ENCODE measurements at regions not wholly inside any gene's neighbourhood (a gene's known extent, or its start where the extent isn't known, plus 50 kb on each side); places are given as distances from the start of the nearest gene placed in this dataset.
"Not testable (repeated sequence)": the region's sequence is repeated elsewhere in the genome, so short reads cannot be mapped to it uniquely, and the experiment has no call there.

DNA sequence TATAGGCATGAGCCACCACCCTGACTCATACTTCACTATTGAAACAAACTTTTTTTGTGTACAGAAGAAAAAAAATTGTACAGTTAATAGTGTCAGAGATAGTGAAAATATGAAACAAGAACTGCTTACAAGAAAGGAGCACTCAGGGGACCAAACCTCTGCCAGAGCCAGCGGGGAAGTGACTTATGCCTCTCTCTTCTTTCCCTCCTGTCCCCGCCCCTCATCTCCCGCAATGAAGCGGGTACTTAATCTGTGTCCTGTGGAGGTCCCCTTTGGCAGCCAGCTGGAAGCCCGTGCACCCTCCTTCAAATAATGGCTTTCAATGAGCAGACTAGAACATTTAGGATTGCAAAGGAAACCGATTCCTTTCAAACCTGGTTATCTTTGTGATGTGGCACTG is 51.5 kb downstream of the PPIAL4A start:
- not testable (repeated sequence) for H3K27me3 ChIP-seq, H3K27ac ChIP-seq, H3K4me1 ChIP-seq, H3K9me3 ChIP-seq, H3K36me3 ChIP-seq, ATAC-seq, H3K4me3 ChIP-seq
- WGBS, 2 donors (ENCODE audit: low coverage in 1 of 2): no CpG with 5 or more reads among the region's 6 CpGs

DNA sequence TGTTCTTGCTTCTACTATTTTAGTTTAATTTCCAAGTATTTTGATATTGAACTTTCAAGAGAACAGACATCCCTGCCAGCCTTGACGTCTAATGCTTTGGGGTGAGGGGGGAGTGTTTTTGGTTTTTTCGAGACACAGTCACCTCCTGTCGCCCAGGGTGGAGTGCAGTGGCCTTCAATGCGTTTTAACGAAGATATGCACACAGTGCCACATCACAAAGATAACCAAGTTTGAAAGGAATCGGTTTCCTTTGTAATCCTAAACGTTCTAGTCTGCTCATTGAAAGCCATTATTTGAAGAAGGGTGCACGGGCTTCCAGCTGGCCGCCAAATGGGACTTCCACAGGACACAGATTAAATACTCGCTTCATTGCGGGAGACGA is 52.3 kb downstream of the PPIAL4A start:
- Histone ChIP-seq H3K27ac (peak overlapping the region in 3 of 4 donors; percentile 72 to 76 (median 75)), H3K4me3 (peak overlapping the region; percentile 30 to 51)
- not testable (repeated sequence) for H3K9me3 ChIP-seq, H3K36me3 ChIP-seq, ATAC-seq, H3K4me1 ChIP-seq, H3K27me3 ChIP-seq
- 0% methylated on average over 1 of the region's 12 CpGs; no CpG with 5 or more reads in 1 of the 2 donors for WGBS, 2 donors (ENCODE audit: low coverage in 1 of 2)

DNA sequence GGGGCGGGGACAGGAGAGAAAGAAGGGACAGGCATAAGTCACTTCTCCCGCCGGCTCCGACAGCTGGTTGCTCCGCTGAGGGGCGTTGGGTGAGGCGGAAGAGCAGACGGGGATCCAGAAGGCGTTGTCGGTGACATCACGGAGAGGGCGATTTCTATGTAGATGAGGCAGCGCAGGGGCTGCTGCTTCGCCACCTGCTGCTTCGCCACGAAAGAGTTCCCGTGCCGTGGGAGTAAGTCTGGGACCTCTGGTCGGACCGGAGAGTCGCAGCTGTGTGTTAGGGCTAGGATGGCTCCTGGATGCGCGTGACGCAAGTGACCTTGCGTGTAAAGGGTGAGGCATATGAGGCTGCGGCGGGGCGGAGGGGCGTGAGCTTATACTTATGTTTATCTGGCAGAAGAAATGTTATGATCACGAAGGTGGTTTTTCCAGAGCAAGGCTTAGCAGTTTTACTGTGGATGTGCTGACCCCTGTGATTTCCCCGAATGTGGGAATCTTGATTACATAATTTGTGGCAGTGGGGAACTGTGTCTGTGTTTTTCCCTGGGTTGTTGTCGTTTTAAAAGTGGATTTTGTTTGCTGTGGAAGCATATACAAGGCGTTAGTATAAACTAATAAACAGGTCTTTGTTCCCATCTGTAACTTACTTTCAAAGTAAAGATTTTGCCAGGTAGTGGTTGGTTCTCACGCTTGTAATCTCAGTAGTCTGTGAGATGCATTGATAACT is 52.8 kb downstream of the PPIAL4A start:
- H3K36me3 ChIP-seq, H3K4me1 ChIP-seq, H3K27me3 ChIP-seq, H3K9me3 ChIP-seq: not testable (repeated sequence)
- peak overlapping the region; percentile 30 to 51 for H3K4me3 ChIP-seq
- ATAC-seq: peak; percentile 90
- peak; percentile 15 for TF ChIP-seq POLR2AphosphoS5 (IDR thresholded peaks at IDR 0.05)
- TF ChIP-seq, protein P1, sequence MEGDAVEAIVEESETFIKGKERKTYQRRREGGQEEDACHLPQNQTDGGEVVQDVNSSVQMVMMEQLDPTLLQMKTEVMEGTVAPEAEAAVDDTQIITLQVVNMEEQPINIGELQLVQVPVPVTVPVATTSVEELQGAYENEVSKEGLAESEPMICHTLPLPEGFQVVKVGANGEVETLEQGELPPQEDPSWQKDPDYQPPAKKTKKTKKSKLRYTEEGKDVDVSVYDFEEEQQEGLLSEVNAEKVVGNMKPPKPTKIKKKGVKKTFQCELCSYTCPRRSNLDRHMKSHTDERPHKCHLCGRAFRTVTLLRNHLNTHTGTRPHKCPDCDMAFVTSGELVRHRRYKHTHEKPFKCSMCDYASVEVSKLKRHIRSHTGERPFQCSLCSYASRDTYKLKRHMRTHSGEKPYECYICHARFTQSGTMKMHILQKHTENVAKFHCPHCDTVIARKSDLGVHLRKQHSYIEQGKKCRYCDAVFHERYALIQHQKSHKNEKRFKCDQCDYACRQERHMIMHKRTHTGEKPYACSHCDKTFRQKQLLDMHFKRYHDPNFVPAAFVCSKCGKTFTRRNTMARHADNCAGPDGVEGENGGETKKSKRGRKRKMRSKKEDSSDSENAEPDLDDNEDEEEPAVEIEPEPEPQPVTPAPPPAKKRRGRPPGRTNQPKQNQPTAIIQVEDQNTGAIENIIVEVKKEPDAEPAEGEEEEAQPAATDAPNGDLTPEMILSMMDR (IDR thresholded peaks at IDR 0.05): peak in 1 of 4 experiments; percentile 33
- H3K27ac ChIP-seq: peak overlapping the region in 3 of 4 donors; percentile 72 to 76 (median 75)
- 0 to 2% methylated on average over 6 to 16 of the region's 34 CpGs for WGBS, 2 donors (ENCODE audit: low coverage in 1 of 2)

DNA sequence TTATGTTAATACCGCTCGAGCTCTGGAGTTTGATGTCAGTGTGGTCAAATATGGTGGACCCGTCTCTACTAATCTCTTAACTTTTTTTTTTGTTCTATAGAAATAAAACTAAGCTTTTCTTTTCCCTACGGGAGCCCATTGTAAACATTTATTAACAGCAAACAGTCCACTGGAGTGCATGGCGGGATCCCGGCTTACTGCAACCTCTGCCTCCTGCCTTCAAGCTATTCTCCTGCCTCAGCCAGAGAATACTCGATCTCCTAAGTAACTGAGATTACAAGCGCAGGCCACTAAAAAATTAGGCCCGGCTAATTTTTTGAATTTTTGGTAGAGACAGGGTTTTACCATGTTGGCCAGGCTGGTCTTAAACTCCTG is 53.4 kb downstream of the PPIAL4A start:
- not testable (repeated sequence) for H3K27me3 ChIP-seq, H3K4me1 ChIP-seq, H3K36me3 ChIP-seq, ATAC-seq, H3K27ac ChIP-seq, H3K4me3 ChIP-seq, H3K9me3 ChIP-seq
- no CpG with 5 or more reads among the region's 9 CpGs for WGBS, 2 donors (ENCODE audit: low coverage in 1 of 2)

DNA sequence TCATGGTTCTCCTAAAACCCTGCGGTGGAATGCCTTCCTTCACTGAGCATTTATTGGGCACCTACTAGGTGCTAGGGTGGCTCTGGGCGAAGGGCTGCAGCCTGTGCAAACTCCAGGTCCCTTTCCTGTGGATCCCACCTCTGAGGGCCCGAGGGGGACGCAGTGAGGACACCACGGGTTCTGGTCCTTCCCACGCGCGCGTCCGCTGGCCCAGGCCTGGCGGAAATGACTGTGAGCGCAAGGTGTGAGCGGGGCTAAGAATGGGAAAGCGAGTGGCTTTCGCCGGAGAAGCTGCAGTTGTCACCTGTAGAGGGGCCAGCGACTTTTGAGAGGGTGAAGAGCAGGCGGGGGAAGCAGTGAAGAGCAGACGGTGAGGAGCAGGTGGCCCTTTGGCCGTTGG is 55.1 kb downstream of the PPIAL4A start:
- H3K36me3 ChIP-seq, H3K4me1 ChIP-seq, H3K4me3 ChIP-seq, H3K9me3 ChIP-seq, H3K27ac ChIP-seq, ATAC-seq, H3K27me3 ChIP-seq: not testable (repeated sequence)
- no CpG with 5 or more reads among the region's 20 CpGs for WGBS, 2 donors (ENCODE audit: low coverage in 1 of 2)

DNA sequence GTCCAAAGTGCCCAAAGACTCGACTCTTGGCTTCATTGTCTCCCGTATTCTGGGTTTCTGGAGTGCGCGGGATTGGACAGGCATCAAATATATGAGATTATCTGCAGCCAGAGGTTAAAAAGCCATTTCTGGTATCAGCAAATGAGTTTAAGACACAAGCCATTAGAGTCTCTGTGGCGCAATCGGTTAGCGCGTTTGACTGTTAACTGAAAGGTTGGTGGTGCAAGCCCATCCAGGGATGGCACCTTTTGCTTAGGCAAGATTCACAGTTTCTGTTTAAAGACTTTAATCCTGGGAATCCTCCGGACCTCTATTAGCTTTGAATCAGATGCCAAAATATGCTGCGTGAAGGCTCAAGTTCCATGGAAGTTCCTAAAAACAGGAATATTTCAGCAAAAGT is 55.6 kb downstream of the PPIAL4A start:
- 100% methylated on average over 2 to 4 of the region's 10 CpGs for WGBS, 2 donors (ENCODE audit: low coverage in 1 of 2)
- not testable (repeated sequence) for H3K27ac ChIP-seq, H3K4me3 ChIP-seq, H3K9me3 ChIP-seq, H3K4me1 ChIP-seq, ATAC-seq, H3K36me3 ChIP-seq, H3K27me3 ChIP-seq

DNA sequence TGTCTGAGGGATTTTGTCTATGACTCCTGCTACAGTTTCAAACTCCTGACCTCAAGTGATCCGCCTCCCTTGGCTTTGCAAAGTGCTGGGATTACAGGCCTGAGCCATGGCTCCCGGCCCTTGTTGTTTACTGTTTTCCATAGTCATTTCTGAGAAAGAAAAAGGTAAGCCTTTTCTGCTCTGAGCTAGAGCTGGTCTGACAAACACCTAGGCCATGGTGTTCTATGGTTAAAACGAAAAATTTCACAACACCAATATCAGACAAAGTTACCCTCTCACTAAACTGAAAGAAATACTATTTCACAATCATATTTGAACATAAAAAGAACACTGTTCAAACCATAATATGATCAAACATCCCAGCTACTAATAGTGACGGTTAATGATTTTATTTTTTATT is 57.5 kb downstream of the PPIAL4A start:
- H3K27ac ChIP-seq, H3K4me3 ChIP-seq, H3K27me3 ChIP-seq, H3K9me3 ChIP-seq, ATAC-seq, H3K36me3 ChIP-seq, H3K4me1 ChIP-seq: not testable (repeated sequence)
- WGBS, 2 donors (ENCODE audit: low coverage in 1 of 2): 7 to 13% methylated on average over 3 of the region's 4 CpGs

DNA sequence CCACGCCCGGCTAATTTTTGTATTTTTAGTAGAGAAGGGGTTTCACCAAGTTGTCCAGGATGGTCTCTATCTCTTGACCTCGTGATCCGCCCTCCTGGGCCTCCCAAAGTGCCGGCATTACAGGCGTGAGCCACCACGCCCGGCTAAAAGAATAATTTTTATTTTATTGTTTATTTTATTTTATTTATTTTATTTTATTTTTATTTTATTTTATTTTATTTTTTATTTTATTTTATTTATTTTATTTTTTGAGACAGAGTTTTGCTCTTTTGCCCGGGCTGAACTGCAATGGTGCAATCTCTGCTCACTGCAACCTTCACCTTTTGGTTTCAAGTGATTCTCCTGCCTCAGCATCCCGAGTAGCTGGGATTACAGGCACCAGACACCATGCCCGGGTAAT is 60.2 kb downstream of the PPIAL4A start:
- not testable (repeated sequence) for ATAC-seq, H3K4me1 ChIP-seq, H3K4me3 ChIP-seq, H3K27me3 ChIP-seq, H3K9me3 ChIP-seq, H3K27ac ChIP-seq, H3K36me3 ChIP-seq
- WGBS, 2 donors (ENCODE audit: low coverage in 1 of 2): 93 to 96% methylated on average over 2 to 9 of the region's 11 CpGs

DNA sequence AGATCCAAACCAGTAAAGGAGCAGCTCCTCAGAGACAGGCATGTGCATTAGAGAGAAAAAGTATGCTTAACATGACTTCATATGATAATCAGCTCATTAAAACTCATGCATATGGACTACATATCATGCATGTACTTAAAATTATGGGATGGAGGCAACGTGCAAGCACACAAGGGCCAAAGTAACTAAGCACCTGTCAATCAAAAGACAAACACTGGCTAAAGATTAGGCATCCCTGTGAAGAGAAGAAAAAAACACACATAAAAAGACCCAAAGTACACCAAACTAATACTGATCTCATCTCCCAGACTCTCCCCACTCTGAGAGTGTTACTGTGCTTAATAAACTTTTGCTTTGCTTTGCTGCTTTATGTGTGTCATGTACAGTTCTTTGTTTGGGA is 61.1 kb downstream of the PPIAL4A start:
- not testable (repeated sequence) for ATAC-seq, H3K27me3 ChIP-seq, H3K4me3 ChIP-seq, H3K27ac ChIP-seq, H3K36me3 ChIP-seq, H3K9me3 ChIP-seq, H3K4me1 ChIP-seq
- WGBS, 2 donors (ENCODE audit: low coverage in 1 of 2): 36 to 83% methylated on average over 1 of the region's 1 CpG

DNA sequence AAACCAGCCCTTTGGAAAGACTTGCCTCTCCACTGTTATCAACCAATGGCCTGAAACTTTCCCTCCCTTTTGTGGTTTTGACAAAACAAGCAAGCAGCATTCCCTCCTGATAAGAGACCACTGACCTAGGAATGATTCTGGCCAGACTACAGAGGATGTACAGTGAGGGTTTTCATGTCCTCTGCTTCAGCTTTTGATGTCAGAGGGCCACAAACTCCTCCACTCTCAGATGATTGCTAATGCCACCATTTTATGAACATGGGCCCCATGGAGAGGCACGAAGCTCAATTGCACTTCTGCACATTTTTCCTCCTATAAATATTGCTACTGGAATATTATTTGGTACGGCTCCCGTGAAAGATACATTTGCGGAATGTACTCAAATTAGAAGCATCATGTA is 61.5 kb downstream of the PPIAL4A start:
- not testable (repeated sequence) for H3K27ac ChIP-seq, H3K27me3 ChIP-seq, H3K9me3 ChIP-seq, H3K4me3 ChIP-seq, H3K36me3 ChIP-seq, ATAC-seq, H3K4me1 ChIP-seq
- WGBS, 2 donors (ENCODE audit: low coverage in 1 of 2): no CpG with 5 or more reads among the region's 4 CpGs

DNA sequence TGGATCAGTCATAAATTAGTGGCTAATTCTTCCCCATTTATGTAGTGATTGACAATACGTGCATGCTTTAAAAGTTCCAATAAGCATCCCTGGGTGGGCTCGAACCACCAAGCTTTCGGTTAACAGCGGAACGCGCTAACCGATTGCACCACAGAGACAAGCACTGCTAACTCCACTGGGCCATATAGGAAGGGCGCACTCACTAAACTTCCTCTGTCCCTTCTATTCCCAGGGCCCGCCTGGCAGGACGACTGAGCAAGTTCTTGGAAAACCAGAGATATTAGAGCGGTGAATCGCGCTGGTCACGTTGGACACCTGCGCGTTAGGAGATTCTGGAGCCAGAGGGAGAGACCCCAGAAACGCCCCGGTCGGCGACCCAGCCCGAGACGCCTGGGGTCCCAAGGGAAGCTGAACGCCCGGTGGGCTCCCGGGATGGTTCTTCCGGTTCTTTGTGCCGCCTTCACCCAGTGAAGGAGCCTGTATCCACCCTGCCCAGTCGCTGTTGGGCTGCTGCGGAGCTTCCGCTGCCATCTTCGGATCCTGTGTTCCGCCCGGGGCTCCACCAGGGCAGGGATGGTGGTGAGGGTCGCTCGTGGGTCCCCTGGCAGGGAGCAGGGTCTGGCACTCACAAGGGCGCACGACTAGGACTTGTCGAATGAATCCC is 62.8 kb downstream of the PPIAL4A start:
- peak overlapping the region in 1 of 2 donors; percentile 22 for H3K4me3 ChIP-seq
- H3K27ac ChIP-seq, H3K36me3 ChIP-seq, H3K27me3 ChIP-seq, H3K9me3 ChIP-seq, ATAC-seq, H3K4me1 ChIP-seq: not testable (repeated sequence)
- WGBS, 2 donors (ENCODE audit: low coverage in 1 of 2): no CpG with 5 or more reads among the region's 38 CpGs

DNA sequence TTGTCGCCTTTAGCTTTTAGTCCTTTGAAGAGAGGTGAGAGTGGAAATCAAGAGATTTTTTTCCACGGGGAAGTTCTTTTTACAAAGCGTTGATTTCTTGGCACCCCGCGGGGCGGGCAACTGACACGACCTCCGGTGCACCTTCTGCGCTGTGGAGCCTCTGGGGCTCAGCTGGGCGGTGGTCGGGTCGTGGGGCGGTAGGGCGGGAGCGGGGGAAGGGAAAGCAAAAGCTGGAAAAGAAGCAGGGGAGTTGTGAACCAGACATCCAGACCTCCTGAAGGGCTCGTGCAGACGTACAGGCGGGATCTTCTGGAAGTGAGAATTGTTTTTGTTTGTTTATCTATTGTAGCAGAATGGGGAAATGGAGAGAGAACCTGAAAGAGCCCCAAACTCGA is 63.3 kb downstream of the PPIAL4A start:
- 71% methylated on average over 3 of the region's 19 CpGs; no CpG with 5 or more reads in 1 of the 2 donors for WGBS, 2 donors (ENCODE audit: low coverage in 1 of 2)
- H3K27ac ChIP-seq, ATAC-seq, H3K9me3 ChIP-seq, H3K27me3 ChIP-seq, H3K36me3 ChIP-seq, H3K4me1 ChIP-seq: not testable (repeated sequence)
- H3K4me3 ChIP-seq: peak overlapping the region in 1 of 2 donors; percentile 22

Data from gastroesophageal sphincter (tissue), 4 donors.